GM19468 (cell line): ENCODE measurements at regions not wholly inside any gene's neighbourhood (a gene's known extent, or its start where the extent isn't known, plus 50 kb on each side); places are given as distances from the start of the nearest gene placed in this dataset.

Experiments
- ATAC-seq: cut with Tn5 transposase; IDR thresholded peaks from one replicate; pipeline ENCODE4 v1.9.1; 2021; ENCODE audit warnings: mild to moderate bottlenecking, moderate library complexity, moderate number of reproducible peaks; ENCODE audit not compliant: unreplicated experiment; ENCODE audit errors: extremely low read depth

DNA sequence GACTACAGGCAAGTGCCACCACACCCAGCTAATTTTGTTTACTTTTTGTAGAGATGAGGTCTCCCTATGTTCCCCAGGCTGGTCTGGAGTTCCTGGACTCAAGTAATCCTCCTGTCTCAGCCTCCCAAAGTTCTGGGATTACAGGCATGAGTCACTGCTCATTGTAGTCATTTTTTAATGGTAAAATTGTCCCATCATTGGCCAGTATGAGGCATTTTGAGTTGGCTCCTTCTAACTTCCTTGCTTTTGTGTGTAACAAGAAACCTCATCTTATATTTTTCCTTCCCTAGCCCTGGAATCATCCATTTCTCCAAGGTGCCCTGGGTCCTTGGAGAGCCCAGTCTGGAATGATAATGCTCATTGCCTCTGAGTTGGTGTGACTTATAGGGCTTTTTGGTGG lies 148.5 kb downstream of the INHBB start:
- no peak for ATAC-seq

DNA sequence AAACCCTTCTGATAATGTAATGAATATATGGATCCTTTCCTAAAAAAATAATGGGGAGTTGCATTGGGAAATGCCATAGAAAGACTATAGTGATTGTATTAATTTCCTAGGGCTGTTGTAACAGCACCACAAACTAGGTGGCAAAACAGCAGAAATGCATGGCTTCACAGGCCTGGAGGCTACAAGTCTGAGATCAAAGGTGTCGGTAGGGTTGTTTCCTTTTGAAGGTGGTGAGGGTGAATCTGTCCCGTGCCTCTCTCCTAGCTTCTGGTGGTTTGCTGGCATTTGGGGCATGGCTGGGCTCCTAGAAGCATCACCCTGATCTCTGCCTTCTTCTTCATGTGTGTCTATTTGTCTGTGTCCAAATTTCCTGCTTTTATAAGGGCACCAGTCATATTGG lies 149.7 kb downstream of the INHBB start:
- ATAC-seq: no peak

DNA sequence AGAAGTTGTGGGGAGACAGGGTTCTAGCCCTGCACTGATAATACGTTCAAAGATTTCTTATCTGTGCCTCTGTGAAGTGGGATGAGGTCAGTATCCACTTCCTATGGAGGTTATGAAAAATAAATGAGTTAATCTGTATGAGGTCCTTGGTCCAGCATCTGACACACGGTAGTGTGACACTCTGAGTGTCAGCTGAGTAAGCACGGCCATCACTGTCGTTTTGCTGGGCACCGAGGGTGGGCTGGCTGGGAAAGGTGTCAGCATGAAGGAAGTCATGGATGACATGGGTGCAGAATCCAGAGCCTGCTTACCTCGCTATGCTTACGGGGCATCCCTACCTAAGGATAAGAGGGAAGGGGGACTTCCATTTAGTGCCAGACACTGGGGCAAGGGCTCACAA lies 150.3 kb downstream of the INHBB start:
- no peak for ATAC-seq

DNA sequence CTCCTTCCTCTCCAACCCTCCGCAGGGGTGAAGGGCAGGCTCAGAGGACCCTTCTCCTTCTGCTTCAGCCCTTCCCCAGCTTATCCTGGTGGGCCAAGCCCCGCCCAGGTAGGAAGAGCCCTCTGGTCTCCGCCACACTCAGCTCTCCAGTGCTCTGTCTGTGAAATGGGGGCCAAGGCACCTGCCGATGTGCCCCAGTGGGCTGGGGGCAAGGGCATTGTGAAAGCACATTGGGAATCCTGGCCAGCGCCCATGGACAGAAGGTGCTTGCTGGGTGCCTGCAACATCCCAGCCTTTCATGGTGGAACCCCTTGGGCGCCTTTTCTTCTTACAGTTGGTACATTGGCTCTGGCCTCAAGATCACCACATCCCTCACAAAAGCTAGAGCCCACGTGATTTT lies 150.8 kb downstream of the INHBB start:
- ATAC-seq: no peak

DNA sequence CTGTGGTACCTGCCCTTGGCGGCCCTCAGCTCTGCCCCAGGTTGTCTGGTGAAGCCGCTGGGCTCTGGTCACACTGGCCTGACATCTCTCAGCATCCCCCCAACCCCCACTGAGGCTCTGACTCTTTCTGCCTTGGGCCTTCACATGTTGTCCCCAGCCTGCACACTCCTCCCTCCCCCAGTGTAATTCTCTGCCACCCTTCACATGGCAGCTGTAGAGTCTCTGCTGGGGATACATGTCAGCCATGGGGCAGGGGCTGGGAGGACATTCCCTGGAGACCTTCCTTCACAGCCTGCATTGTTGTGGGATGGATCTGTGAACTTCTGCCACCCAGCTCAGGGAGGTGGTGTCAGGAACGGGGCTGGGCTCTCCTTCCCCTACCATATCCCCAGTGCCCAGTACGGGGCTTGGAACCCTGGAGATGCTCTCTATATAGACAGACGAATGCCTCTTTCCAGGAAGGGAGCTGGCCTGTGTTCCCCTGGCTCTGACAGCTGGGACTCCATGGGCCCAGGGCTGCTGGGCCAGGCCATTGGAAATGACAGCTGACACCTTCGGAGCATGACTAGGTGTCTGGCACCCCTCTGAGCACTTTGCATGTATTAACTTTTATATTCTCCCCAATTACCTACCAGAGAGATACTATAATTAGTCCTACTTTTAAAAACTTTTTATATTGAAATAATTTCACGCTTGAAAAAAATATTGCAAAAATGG lies 151.5 kb downstream of the INHBB start:
- no peak for ATAC-seq

DNA sequence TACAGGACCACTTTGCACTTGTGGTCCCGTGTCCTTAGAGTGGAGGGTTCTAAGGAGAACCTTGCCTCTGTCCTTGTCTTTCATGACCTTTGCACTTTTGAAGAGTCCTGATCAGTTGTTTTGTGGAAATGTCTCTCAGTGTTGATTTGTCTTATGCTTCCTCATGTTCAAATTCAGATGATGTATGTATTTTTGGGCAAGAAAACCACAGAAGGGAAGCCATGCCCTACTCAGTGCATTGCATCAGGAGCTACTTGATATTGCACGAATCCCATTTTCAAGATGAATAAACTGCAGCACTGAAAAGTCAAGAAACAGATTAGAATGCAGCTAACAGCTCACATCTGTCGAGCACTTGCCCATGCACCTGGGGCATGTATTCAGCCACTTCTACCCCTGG lies 152.2 kb downstream of the INHBB start:
- no peak for ATAC-seq

DNA sequence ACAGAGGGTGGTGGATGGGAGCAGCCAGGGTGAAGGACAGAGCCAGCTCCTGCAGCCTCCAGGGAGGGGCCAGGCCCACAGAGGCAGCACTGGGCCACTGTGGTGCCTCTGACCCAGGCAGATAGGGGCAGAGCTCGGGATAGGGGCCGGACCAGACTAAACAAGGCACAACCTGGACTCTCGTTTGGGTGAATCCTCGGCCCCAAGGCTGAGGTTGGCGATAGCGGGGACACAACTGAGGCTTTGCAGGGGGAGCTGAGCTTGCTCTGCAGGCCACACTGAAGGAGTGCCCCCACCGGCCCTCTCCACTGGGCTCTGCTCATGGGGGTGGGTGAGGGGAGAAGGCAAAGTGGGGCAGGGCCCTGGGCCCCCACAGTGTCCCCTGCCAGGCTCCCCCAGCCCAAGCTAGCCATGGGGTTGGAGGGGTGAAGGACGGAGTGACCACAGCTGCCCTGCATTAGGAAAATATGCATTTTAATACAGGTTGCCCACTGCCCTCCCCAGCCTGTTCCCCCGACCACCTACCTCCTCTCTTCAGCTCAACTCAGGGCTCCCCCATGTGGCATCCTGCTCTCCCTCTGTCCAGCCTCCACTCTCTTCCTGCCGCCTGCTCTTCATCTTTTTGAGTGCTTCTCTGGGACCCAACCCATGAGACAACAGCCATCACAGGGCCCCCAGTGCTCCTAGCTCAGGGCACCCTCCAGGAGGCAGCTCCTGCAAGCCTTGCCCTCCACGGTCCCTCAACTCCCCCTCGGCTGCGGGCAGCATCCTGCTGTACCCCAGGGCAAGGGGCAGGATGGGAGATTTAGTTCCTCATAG lies 152.8 kb downstream of the INHBB start:
- no peak for ATAC-seq

DNA sequence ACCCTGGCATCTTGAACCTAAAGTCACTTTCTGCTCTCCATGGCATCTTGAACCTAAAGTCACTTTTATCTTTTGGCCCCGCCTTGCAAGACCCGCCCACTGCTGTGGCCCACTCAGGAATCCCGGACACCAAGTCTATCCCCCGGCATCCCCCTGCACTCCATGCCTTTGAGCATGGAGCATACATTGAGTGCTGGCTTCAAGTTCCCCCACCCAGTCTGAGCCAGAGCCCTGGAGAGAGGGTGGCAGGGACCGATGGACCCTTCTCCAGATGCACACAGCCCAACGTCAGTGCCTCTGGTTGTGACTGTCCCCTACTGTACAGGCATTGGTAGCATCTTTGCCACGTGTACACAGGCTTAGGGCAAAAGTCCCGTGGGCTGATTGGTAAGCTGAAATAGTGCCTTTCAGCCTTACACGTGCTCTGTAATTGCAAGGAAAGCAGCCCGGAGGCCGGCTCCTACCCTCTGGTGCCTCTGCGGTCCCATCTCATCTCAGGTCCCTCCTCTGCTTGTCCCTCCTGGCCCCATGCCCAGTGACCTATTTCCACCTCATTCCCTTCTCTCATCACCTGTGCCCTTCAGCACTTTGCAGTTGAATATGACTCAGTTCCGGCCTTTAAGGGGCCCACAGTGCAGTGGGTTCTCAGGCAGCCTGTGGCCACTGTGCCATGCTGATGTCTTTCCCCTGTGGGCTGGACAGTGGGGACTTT lies 154.0 kb downstream of the INHBB start:
- ATAC-seq: no peak

DNA sequence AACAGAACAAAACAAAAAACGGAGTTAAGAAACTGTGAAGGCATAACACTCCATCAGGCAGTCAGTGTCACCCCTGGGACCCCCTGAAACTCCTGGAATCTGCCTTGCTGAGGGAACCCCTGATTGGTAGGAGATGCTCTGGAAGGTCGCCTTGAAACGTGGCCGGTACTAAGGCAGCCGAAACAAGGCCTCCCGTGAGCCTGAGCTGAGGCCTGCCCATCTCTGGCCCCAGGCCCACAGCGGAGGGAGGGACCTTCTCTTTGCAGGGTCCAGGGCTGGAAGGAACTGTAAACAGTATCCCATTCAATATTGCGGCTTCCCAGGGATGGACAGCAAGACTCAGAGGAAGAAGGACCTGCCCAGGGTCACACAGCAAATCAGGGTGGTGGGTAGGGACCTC lies 155.7 kb downstream of the INHBB start:
- no peak for ATAC-seq

DNA sequence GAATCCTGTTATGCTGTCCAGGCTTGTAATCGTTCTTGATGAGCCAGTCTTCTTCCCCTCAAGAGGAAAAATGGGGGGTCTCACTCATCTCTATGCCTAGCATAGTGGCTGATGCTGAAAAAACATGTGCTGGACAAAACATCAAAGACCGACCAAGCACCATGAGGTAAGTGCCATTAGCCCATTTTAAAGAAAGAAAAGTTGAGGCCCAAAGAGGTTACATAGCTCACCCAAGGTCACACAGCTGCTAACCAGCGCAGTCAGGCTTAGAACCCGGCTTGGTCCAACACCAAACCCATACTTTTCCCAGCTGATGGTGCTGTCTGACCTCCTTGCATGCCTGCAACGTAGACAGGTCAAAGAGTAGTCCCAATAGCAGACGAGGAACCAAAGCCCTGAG lies 156.4 kb downstream of the INHBB start:
- ATAC-seq: no peak

DNA sequence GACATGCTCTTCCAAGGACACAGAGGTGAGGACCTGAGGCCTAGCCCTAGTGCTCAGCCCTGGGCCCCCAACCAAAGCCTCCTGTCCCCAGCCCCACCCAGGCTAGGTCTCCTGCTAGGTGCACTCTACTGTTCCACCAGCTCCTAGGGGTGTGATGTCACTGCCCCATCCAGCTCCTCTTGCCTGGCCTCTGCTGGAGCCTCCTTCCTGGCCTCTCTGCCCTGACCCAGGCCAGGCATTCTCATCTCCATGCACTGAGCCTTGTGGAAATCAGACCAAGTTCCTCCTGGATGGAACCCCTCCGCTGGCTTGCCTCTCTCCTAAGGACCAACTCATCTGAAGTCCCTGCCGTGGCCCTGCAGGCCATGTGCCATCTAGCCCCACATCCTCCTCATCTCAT lies 156.8 kb downstream of the INHBB start:
- no peak for ATAC-seq

DNA sequence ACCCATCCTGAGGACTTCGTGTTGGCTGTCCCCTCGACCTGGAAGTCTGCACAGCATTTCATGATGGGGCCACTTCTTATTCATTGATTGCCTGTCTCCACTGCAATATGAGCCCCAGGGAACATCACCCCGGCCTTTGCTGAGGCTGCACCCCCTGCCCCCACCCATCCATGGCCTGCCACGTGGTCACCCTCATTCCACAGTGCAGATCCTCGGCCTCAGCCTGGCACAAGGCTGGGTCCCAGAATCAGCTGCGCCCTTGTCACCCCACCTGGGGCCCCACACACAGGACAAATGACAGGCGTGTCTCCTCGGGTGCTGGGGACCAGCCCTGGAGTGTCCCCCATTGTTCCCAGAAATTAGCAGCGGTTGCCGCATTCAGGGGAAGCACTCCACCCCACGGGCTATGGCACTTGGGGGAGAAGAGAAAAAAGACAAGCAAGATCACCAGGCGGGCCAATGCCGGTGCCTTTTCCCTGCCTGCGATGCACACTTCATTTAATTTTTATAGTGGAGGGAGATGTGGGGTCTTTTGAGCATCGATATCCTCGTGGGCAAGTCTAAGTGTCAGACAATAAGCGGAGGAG lies 157.4 kb downstream of the INHBB start:
- no peak for ATAC-seq

DNA sequence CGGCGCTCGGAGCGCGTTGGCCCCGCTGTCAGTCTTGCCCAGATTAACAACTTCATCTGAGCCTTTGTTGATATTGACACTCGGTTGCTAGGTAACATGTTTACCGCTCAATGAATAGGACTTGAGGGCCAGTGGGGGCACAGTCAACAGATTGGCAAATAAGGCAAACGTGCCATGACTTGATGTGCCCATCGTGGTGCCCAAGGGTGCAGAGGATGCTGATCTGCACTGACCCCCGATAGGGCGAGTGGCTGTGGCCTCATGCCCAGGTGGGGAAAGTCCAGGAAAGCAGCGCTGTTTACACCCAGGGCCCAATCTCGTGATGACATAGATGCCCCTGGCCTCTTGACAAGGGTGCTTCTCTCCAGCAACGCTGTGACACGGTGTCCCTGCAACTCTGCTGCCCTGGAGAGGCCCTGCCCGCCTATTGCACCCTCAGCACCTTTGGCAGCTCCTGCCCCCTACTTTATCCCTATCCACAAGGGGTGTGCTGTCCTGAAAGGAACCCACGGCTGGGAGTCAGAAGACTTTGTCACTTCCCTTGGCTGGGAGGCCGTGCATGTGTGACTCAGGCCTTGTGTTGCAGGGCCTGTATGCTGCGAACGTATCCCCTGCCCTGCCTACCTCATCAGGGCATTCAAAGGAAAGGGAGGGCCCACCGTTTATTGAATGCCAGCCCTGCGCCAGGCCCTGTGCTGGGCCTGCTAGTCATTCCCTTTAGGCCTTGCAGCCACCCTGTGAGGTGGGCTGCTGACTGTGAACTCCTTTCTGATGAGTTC lies 158.0 kb downstream of the INHBB start:
- no peak for ATAC-seq

DNA sequence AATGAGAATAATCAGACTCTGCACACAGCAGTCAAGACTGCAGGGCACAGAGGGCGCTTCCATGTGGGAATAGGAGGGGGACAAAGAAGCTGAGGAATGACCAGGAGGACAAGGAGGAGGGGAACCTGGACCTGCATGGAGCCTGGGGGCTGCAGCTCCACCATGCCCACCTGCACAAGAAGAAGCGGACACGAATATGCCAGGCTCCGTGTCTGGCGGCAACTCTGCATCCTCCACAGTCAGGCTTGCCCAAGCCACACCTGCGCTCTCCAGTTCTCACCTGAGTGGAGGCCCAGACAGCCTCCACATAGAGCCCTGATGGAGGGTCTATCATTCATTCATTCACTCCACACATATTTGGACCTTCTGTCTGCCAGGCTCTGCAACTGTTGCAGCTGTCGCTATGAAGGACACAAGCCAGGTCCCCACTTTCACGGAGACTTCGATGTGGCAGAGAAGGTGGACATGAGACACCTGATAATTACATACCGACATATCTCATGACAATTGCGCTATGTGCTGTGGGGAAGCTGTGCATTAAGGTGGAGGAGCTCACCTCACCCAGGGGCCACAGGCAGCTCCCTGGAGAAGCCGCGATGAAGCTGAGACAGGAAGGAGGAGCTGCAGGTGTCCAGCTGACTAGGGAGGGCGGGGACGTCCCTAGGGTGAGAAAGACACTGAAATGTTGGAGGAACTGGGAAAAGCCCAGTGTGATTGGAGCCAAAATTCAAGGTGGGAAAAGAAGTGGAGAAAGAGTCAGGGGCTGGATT lies 159.2 kb downstream of the INHBB start:
- no peak for ATAC-seq

DNA sequence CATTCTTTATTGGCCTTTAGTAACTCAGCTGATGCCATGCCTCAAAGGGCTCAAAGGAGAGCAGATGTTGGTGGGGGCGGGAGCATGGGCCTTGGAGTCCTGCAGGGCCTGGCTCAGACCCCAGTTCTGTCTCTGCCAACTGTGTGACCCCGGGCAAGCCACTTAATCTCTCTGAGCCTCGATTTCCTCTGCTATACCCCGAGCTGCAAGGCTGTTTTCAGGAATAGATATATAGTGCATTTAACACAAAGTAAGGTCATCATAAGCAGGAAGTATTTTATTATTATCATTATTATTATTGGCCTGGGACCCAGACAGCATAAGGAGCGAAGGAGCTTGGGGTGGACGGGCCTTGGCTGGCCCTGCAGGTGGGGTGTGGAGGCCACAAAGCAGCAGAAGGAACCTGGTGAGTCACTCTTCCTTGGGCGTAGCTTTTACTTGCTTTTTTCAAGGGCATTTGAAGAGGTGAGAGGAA lies 162.7 kb downstream of the INHBB start:
- ATAC-seq: no peak

DNA sequence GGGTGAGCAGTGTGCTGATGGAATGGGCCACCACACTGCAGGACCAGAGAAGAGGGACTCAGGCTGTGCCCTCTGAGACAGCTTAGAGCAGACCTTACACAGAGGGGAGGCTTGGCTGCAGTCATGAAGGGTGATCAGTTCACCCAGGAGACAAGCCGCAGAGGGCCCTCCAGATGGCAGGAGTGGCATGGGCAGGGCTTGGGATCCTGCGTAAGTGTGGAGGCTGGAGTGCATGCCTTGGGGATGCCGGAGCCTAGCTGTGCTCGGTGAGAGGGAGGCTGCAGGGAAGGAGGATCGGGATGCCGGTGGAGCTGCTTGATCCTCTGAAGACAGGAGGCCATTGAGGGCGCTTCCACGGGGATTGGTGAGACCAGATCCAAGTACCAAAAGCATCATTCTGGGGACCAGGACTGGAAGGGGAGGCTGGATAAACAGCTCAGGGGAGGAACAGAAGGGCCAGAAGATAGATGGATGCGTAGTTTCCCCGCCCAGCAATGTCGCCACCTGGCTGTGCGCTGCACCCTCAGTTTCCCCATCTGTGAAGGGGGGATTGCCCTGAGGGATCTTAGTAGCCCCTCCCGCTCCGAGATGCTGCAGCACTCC lies 163.4 kb downstream of the INHBB start:
- ATAC-seq: no peak

DNA sequence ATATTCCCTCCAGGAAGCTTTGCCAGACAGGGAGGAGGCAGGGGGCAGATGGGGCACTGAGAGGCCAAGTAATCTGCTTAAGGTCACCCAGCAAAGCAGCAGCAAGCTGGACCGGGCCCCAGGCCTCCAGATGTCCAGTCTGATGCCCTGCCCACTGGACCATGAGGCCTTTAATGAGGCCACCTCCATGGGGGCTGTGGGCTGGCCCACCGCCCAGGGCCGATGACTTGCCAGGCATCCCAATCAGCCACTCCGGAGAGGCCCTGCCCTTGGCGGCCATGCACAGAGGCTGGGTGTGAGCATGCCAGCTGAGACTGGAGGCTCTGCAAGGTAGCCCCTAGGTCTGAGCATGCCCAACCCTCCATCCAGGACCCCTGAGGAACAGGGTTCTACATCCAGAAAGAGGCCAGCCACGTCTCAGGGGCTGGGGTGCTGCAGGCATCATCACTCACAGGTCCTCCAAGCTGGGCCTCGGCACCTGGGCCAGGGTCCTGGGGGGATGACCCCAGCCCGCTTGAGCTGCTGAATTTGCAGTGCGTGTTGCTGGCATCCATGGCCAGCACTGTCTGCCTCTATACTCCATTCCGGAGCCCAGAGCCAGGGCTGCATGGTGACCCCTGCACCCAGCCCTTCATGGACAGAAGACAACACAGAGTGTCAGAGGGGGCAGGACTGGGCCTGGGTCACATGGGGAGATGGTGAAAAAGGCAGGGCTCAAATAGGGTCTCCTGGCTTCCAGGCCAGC lies 164.2 kb downstream of the INHBB start:
- no peak for ATAC-seq

DNA sequence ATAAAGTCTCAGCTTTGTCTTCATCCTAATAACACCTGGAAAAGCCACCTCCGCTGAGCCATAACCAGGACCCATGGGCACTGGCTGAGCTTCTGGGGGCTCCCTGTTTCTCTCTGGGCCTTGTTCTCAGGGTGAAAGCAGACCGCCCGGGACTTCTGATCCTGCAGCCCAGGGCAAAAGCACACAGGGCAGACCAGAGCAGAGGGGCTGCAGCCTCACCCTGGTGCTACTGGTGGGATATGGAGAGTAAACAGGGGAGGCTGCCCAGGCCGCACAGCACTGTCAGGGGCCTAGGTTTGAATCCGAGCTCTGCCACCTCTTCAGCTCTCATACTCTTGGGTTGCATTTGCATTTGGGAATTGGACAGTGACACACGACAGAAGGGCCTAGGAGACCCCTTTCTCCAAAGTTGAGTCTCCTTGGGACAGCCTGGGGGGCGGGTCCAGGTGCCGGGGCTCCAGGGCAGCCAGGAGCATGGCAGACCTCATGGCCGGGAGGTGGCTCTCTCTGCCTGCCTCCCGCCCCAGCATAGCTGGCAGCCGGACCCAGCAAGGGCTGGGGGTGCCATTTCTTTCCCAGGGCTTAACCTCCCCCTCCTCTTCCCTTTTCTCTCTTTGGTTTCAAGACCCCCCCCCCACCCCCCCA lies 164.9 kb downstream of the INHBB start:
- ATAC-seq: no peak
